NOMO-1 treated with dmso at 0.1 percent for 144 hours (cell line): ENCODE measurements at regions not wholly inside any gene's neighbourhood (a gene's known extent, or its start where the extent isn't known, plus 50 kb on each side); places are given as distances from the start of the nearest gene placed in this dataset.

ENCODE experiments used
- DNase-seq: peaks from one replicate; lab custom pipeline; 2025; ENCODE audit not compliant: unreplicated experiment; lab: John Stamatoyannopoulos, UW

DNA sequence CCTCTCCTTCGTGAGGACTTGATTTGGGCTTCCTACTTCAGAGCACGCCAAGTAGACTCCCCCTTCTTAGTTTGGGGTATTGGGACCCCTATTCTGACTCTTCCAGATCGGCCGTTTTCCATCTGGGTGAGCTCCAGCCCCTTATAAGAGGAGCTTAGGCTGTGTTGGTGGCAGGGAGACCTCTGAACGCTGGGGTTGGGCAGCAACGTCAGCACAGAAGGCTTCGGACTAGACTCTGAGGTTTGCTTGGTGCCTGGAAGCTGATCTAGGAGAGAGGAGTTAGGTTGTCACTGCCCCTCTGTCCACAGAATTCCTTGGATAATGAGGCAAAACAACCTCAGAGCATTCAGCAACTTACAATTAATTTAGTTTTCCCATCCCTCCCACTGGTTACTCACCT is 99.2 kb upstream of the RTL1 start:
- DNase-seq, result no peak

DNA sequence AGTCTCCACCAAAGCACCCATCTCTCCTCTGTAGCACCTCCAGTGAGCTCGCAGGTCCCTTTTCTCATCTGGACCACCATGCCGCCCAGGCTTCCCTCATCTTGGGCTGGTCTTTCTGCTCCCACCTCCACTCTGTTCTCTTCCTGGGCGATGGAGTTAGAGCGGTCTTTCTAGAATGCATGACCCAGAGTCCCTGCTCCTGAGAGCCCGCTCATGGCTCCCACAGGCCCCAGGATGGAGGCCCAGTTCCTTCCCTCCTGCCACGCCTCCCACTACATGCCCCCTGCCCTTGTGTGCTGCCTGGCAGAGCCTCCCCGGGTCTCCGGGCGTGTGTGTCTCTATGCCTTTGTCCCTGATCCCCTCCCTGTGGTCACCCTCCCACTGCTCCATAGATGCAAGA is 100.7 kb upstream of the RTL1 start:
- no peak for DNase-seq

DNA sequence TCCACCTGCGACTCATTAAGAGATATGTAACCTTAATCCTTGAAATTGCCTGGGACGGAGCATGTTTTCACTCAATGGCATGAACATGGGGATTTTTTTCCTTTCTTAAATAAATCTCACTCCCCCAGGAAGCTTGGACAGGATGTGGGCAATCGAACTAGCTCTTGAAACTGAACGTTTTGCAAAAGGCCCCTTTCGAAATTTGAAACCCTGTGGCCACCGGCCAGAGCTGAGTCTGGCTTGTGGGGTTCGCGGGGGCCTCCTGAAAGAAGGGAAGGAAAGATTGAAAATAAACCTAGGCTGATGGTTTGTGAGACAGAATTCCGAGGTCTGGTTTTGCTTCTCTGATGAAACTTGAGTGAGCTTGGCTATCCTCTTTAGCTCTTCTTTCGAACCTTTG is 101.4 kb upstream of the RTL1 start:
- DNase-seq, result no peak

DNA sequence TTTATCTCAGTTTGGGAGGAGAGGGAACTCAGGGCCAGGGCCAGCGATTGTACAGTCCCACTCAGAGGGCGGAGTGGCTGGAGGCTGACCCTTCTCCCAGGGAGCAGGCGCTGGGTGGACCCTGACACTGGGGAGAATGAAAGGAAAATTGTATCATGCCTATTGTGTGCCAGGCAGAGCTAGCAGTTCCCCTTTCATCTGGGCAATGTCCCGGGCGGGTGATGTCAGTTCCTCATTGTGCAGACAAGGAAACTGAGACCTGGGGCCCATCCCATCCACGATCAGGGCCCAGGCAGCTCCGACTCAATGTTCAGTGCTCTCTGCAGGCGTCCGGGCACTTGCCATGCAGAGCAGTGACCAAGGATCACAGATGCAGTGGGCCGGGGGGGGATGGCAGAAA is 101.9 kb upstream of the RTL1 start:
- peak; percentile 7 for DNase-seq

DNA sequence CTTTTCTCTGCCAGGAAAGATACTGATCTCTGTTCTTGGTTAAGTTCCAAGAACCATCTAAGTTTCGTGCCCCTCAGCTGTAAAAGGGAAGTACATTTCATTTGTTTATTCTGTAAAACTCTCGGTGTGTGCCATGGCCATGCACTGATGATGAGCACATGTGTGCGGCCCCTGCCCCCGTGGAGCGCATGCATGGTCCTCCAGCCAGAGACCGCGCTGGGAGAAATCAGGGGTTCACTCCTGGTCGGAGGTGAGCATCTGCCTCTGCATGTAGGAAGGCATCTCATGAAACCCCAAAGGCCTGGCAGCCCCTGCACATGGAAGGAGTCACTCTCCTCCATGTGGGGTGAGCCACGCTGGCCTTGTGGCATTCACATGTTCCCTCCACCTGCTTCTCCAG is 102.5 kb upstream of the RTL1 start:
- DNase-seq, result no peak

DNA sequence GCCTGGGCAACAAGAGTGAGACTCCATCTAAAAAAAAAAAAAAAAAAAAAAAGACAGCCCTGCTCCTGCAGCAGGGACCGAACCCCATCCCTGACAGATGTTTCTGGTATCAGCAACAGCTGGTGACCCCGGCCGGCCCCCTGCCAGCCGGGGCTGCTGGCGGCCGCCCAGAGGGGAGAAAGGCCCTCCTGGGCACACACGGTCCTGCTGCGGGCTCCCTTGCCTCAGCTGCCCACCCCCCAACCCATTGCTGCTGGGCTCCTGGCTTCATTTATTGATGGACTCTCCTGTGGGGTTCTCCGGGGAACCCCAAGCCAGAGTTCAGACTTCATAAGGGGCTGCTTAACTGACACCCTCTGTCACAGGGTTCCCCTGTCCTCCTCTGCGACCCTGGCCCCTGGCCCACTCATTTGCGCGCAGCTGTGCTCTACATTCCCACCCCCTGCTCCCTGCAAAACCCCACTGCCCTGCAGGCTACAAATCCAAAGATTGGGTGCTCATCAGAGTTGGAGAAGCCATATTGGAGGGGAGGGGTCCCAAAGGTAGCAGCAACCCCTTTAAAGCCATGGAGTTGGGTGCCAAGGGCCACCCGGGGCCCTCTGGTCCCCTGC is 103.6 kb upstream of the RTL1 start:
- DNase-seq, result no peak

DNA sequence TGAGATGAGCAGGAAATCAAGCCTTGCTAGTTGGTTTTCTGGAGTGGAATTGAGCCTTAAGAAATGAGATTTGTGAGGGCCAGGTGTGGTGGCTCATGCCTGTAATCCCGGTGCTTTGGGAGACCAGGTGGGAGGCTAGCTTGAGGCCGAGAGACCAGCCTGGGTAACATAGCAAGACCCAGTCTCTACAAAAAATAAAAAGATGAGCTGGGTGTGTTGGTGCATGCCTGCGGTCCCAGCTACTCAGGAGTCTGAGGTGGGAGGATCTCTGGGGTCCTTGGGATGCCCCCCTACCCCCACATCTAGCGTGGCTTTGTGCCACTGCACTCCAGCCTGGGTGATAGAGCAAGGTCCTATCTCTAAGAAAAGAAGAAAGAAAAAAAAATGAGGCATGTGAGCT is 104.2 kb upstream of the RTL1 start:
- DNase-seq, result no peak

DNA sequence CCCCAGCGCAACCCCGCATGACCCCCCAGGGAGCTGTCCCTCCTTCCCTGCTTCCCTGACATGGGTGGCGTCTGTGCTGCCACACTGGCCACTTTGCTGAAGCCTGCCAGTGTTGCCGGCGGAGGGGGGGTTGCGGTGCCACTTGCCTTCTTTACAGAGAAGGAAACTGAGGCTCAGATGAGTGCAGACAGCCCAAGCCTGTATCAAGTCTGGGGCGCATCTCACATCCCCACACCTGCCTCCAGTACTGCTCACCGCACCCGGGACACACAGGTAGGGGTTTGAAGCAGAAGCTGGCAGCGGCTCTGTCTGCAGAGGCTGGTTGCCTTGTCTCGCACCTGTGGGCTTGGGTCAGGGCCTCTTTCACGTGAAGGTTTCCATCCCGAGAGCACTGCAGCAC is 104.7 kb upstream of the RTL1 start:
- no peak for DNase-seq

DNA sequence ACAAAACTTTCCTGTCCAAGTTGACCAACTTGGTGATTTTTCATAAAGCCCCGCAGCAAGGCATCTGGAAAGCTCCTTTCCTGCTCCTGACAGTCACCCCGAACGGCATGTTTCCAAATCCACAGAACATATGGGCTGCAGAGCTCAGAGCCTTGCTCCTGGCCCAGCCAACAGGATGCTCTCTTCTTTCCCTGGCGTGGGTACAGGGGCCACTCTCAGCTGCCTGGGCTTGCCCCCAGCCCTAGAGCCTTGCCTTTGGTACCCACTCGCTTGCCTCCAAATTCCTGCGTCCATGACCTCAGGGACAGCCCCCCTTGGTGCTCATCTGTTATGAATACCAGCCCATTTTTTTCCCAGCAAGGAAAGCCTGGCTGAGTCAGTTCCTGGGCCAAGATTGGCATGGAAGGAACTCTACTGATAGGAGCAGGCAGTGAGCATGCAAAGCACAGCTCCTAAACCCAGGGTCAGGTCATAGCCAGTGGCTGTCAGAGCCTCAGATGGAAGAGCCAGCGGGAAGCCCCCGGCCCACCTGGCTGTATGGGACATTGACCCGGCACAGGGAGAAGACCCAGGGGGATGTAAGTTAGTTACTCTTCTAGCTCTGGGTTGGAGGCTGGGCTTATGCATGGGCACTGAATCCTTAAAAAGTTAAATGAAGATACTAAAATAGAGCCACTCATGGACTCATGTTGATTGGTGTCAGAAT is 105.3 kb upstream of the RTL1 start:
- DNase-seq, result no peak

DNA sequence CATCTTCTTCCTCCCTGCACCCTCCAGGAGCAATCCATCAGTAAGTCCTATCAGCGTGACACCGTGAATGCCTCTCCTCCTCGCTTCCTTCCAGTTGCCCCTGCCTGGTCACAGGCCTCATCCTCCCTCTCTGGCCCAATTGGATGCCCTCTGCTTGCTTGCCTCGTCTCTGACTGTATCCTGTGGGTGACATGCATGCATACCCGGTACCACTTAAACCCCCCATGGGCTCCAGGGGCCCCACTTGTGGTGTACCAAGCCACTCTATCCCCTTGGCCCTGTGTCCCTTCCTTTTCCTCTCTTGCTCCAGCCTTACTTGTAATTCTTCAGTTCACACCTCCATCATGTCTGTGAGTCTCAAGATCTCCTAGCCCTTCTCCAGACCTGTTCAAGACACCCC is 106.0 kb upstream of the RTL1 start:
- no peak for DNase-seq

DNA sequence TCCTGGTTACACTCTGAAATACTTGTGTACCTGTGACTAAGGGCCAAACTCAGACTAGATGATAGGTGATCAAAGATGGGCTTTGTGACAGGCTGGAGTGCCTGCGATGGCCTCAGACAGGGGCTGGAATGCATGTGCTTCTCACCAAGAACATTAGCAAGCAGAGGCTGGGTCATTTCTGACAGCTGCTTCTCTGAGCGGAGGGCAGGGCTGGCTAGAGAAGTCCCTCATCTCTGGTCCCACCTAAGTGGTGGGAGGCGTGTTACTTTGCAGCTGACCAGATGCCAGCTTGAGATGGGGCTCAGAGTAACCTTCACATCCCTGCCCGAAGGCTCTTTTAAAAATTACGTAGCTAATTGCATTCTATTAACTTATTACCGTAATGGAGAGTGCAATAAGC is 106.8 kb upstream of the RTL1 start:
- no peak for DNase-seq

DNA sequence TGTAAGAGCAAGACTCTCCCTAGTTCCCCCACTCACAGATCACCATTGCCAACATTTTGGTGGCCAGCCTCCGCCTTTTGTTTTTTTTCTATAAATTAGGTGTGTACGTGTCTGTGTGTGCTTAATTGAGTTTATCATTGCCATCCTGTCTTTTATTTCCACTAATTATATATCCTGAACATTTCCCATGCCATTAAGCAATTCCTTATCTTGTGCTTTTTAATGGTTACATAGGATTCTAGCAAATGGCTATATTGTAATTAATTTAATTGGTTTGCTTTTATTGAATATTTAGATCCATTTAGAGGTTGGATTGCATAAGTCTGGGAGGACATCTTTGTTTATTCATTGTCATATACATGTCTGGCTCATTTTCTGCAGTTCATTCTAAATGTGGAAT is 107.3 kb upstream of the RTL1 start:
- no peak for DNase-seq

DNA sequence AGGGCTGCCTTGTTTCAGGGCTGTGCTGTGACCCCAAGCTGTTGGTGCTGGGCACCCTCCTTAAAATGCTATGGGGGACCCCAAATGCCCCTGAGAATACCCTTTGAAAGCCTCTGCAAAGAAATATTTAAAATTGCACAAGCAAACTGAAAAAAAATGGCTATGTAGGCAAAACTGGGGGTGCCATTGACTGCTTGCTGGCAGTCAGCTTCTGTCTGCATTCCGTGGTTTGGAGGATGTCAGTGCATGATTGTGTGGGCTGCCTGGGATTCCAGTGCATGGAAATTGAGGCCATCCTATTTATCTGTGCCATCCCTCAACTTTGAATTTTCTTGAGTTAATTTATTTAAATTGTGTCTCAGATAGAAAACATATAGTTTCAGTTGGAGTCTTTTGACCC is 113.7 kb upstream of the RTL1 start:
- no peak for DNase-seq

DNA sequence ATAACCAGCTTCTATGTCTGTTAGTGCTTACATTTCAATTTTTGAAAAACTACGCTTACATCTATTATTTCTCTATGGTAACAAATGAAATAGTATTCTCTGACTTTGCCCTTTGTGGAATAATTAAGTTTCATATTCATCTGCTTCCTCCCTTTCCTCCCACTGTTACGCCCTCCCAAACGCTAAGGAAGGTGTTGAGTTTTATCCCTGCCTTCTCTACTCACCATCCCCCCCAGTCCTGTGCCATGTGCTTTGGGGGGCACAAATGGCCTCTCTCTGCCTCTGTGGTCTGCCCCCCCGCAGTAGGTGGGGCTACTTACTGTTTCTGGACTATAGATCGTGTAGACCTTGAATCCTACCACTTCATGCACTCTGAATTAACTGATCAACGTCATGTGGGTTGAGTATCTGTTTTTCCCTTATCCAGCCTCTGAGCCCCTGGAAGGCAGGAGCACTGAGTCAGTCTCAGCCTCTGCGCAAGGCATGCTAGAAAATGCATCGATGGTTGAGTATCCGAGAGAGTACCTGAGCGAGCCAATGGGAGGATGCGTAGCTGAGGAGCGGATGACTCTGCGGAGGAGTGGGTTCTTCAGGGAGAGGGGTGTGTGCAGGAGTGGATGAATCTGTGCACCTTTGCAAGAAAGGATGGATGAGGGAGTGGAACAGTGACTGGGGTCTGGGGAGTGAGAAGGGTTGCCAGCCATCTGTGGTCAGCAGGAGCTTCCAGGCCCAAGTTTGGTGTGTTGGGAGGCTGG is 114.5 kb upstream of the RTL1 start:
- no peak for DNase-seq

DNA sequence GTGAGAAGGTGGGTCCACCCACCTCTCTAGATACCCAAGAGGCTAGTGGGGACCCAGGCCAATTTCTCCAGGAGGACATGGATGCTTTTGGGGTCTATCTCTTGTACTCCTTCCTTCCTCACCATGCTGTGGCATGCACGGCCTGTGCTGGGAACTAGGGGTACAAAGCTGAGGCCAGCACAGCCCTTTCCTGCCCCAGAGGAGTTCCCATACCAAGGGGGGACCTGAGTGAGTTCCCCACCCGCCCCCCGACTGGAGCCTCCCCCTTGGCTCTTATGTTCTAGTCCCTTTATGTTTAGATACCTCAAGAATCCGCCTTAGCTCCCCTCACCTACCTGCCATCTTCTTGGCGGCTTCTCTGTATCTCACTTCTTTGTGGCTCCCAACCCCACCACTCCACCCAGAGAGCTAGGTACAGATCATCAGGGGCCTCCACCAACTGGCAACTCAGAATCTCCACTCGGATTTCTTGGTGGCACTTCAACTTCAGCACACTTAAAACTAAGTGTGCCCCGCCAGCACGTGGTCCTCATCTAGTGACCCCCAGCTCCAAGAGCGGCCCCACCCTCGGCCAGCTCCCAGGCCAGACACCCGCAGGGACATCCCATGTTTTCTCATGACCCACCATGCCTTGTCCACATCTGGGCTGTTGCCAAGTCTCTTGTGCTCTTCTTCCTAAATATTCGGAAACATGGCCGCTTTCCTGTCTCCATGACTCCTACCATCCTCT is 115.2 kb upstream of the RTL1 start:
- DNase-seq, result no peak

DNA sequence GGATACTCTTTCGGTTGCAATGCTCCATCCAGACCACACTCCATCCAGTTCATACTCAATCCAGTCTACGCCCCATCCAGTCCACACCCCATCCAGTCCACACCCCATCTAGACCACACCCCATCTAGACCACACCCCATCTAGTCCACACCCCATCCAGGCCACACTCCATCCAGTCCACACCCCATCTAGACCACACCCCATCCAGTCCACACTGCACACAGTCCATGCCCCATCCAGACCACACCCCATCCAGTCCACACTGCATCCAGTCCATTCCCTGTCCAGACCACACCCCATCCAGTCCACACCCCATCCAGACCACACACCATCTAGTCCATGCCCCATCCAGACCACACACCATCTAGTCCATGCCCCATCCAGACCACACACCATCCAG is 116.0 kb upstream of the RTL1 start:
- DNase-seq, result no peak

DNA sequence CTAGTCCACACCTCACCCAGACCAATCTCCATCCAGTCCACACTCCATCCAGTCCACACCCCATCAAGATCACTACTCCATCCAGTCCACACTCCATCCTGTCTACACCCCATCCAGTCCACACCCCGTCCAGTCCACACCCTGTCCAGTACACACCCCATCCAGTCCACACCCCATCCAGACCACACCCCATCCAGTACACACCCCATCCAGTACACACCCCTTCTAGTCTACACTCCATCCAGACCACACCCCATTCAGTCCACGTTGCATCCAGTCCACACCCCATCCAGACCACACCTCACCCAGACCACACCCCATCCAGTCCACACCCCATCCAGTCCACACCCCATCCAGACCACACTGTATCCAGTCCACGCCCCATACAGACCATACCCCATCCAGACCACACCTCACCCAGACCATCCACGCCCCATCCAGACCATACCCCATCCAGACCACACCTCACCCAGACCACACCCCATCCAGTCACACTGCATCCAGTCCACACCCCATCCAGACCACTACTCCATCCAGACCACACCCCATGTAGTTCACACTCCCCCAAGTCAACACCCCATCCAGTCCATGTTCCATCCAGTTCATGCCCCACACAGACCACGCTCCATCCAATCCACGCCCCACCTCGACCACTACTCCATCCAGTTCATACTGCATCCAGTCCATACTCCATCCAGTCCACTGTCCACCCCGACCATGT is 116.6 kb upstream of the RTL1 start:
- DNase-seq, result no peak

DNA sequence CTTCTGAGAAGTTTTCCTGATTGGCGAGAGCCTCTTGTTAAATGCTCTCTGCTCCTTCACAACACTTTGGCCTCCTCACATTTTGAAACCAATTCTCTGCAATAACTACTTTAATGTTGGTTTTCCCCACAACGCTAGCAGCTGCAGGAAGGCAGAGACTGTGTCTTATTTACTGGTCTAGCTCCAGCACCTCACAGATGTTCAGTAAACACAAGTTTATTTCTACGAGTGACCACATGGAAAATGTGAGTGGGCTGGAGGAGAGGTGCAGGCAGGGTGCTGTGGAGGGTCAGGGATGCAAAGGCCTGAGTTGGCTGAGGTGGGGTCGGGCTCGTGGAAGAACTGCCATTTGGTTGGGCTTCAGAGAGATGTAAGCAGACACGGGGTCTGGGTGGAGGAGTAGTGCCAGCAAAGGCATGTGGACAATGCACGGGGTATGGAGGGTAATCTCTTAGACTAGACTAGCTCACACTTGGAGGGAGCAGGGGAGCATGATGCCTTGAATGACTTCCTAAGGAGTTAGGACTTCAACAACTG is 117.4 kb upstream of the RTL1 start:
- DNase-seq, result no peak

DNA sequence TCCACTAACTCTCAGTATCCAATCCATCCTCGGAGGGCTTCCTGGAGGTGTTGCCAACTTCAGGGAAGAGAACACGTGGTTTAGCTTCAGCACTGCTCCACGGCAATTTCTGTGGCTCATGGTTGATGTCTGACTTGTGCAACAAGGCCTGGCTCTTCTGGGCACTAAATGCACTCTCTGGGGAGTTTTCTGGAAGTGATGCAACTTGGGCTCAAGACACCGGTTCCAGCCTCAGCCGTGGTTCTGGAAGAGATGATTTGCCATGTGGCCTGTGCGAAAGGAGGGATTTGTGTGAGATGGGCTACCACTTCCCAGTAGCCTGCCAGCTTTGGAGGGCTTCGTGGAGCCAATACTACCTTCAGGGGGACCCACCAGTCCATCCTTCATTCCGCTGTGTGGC is 118.6 kb upstream of the RTL1 start:
- DNase-seq, result no peak

DNA sequence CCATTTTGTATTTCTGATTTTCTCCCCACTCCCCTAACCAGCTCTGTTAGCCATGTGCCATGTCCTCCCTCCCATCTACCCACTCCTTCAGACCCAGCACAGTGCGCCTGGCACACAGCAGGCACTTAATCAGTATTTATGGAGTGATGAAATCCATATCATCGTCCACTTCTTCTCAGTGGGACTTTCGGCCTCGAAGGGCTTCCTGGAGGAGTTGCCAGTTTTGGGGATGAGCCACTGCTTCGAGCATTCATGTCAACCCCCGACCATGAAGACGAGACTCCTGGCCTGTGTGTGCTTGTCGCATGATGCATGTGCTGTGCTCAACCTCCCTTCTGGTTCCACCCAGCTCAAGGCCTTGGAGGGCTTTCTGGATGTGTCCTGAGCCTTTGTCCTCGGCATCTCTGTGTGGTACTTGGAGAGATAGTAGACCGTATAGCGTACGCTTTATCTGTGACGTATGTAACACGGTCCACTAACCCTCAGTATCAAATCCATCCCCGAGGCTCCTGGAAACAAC is 119.5 kb upstream of the RTL1 start:
- DNase-seq, result no peak

DNA sequence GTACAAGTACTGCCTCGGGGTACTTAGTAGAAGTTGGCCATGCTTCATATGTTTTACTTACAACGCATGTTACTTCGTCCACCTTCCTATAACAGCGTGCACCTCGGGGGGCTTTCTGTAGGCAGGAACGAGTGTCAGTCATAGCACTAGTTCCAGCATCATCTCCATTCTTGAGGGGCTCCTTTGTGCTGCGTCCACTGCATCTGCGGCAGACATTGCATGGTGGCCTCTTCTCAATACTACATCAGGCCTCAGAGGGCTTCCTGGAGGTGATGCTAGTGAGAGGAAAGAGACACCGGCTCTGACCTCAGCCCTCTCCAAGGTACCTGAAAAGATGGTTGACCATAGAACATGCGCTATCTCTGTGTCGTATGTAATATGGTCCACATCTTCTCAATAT is 121.2 kb upstream of the RTL1 start:
- no peak for DNase-seq
